ENCODE measurements at regions not wholly inside any gene's neighbourhood (a gene's known extent, or its start where the extent isn't known, plus 50 kb on each side); places are given as distances from the start of the nearest gene placed in this dataset.
"Not testable (repeated sequence)": the region's sequence is repeated elsewhere in the genome, so short reads cannot be mapped to it uniquely, and the experiment has no call there.

DNA sequence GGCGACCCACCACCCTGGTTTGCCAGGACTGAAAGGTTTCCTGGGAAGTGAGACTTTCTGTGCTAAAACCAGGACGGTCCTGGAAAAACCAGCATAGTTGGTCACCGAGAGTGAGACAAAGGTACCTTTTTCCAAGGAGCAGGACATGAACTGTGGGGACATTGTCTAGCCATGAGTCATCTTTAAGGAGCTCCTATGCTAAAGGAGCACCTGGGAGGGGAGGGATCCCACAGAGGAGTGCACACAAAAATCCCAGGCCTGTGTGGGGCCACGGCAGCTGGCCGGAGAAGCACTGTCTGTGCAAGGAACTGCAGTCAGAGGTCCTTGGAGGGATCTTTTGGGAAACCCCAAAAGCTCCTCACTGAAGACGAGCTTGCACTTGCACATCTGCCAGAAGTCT lies 109.1 kb upstream of the PLEKHG1 start:
- H3K4me3 ChIP-seq (replicated peaks in 1 of 2; ENCODE audit: low read depth in 2 of 2, low read length in 2 of 2), result no peak overlapping the region
- TF ChIP-seq, protein P1, sequence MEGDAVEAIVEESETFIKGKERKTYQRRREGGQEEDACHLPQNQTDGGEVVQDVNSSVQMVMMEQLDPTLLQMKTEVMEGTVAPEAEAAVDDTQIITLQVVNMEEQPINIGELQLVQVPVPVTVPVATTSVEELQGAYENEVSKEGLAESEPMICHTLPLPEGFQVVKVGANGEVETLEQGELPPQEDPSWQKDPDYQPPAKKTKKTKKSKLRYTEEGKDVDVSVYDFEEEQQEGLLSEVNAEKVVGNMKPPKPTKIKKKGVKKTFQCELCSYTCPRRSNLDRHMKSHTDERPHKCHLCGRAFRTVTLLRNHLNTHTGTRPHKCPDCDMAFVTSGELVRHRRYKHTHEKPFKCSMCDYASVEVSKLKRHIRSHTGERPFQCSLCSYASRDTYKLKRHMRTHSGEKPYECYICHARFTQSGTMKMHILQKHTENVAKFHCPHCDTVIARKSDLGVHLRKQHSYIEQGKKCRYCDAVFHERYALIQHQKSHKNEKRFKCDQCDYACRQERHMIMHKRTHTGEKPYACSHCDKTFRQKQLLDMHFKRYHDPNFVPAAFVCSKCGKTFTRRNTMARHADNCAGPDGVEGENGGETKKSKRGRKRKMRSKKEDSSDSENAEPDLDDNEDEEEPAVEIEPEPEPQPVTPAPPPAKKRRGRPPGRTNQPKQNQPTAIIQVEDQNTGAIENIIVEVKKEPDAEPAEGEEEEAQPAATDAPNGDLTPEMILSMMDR (IDR thresholded peaks at IDR 0.05; ENCODE audit: low read depth, low read length), result no peak
- DNase-seq (ENCODE audit: low read depth in 2 of 2), result no peak

DNA sequence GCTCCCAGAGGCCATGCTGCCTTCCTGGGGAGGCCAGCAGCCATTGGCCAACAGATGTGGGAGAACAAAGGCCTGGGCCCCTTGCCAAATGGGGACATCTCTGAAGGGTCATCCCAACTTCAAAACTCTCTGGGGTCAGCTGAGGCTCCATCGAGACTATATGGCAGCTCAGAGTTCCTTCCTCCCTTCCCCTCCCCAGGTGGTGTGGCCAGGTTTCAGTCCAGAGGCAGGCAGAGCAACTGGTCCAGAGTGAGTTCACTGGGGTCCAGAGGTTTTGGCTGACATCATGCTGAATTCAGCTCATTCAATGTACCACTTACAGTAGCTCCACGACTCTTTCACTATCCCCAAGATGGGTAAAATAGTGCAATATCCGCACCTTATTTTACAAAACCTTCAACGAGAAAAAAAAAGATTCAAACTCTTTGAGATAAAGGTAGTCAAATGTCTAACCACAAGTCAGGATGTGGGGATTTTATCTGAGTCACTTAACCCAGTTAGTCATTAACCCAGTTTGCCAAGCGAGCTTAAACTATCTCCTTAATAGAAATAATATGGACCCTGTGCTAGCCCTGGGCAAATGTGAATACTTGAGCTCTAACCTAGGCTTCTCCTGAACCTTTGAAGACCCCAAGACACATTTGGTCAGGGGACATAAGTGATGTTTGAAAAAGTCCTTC lies 108.4 kb upstream of the PLEKHG1 start:
- peak; percentile 26 to 60 for DNase-seq (ENCODE audit: low read depth in 2 of 2)
- TF ChIP-seq, protein P1 (IDR thresholded peaks at IDR 0.05; ENCODE audit: low read depth, low read length), result no peak
- no peak overlapping the region for H3K4me3 ChIP-seq (replicated peaks in 1 of 2; ENCODE audit: low read depth in 2 of 2, low read length in 2 of 2)

DNA sequence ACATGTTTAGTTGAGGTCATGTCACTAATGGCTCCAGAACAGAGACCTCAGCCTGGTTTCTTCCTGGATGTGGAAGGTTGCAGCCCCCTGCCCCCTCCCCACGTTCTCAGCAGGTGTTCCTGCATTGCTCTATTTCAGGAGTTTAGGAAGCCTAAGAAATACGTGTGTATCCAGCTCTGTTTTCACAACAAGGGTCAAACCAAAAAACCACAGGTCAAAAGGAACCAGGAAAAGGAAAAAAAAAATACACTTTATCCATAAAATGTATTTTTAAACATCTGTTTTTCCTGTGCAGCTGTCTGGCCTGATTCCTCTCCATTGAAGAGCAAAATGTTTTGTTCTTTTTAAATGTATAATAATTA lies 107.9 kb upstream of the PLEKHG1 start:
- TF ChIP-seq, protein P1 (IDR thresholded peaks at IDR 0.05; ENCODE audit: low read depth, low read length), result no peak
- no peak for DNase-seq (ENCODE audit: low read depth in 2 of 2)
- no peak overlapping the region for H3K4me3 ChIP-seq (replicated peaks in 1 of 2; ENCODE audit: low read depth in 2 of 2, low read length in 2 of 2)

DNA sequence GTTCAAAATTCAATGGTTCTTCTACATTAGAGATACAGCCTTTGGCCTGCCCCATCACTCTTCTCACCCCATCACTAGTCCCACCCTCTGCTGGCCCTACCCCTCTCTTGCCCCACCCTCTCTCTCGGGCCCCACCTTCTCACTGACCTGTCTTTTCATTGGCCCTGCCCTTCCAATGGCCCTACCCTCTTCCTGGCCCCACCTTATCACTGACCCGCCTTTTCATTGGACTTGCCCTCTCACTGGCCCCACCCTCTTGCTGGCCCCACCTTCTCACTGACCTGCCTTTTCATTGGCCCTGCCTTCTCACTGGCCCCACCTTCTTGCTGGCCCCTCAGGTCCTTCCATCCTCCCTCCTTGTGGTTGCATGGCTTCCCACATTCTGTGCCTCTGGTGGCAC lies 107.2 kb upstream of the PLEKHG1 start:
- DNase-seq (ENCODE audit: low read depth in 2 of 2), result peak; percentile 5 to 7
- no peak overlapping the region for H3K4me3 ChIP-seq (replicated peaks in 1 of 2; ENCODE audit: low read depth in 2 of 2, low read length in 2 of 2)
- TF ChIP-seq, protein P1 (IDR thresholded peaks at IDR 0.05; ENCODE audit: low read depth, low read length), result no peak

DNA sequence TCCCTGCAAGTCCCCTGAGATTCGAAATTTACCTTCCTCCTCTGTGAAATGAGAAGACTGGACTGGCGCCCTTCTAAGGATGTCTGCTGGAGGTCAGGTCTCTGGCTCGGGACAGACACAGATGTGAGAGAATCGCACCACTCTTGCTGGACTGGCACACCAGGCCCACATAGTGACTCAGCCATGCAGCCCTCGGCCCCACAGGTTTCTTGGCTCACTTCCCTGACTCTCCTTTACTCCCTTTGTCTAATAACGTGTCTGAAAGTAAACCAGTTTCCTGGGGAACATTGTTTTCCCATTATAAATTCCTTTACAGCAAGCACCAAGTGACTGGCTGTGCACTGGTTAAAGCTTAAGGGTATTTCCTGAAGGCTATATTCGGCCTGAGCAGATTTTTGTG lies 106.7 kb upstream of the PLEKHG1 start:
- H3K4me3 ChIP-seq (replicated peaks in 1 of 2; ENCODE audit: low read depth in 2 of 2, low read length in 2 of 2), result no peak overlapping the region
- peak; percentile 49 to 67 for DNase-seq (ENCODE audit: low read depth in 2 of 2)
- TF ChIP-seq, protein P1 (IDR thresholded peaks at IDR 0.05; ENCODE audit: low read depth, low read length), result no peak

DNA sequence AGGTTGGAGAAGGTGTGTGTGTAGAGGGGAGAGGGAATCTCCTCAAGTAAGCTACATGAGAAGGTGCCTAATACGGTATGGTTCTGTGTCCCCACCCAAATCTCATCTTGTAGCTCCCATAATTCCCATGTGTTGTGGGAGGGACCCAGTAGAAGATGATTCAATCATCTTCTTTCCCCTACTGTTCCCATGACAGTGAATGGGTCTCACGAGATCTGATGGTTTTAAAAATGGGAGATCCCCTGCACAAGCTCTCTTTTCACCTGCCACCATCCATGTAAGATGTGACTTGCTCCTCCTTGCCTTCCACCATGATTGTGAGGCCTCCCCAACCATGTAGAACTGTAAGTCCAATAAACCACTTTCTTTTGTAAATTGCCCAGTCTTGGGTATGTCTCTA lies 106.1 kb upstream of the PLEKHG1 start:
- H3K4me3 ChIP-seq (replicated peaks in 1 of 2; ENCODE audit: low read depth in 2 of 2, low read length in 2 of 2), result not testable (repeated sequence)

DNA sequence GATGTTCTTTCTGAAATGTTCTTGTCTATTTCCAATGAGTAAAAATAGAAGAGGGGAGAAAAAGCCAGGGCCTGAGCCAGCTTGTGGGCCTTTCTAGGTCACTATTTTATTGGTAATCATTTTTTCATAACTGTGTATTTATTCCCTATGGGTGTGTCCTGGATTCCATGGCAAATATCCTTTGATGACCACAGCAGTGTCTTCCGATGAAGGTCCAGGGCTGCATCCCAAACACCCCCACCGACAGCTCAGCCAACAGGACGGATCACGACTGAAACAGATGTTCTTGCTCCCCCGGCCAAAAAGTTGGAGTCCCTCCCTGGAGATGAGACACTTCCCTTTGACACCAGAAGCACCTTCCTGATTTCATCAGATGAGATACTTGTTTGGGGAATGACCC lies 105.4 kb upstream of the PLEKHG1 start:
- H3K4me3 ChIP-seq (replicated peaks in 1 of 2; ENCODE audit: low read depth in 2 of 2, low read length in 2 of 2), result no peak overlapping the region
- no peak for DNase-seq (ENCODE audit: low read depth in 2 of 2)
- TF ChIP-seq, protein P1 (IDR thresholded peaks at IDR 0.05; ENCODE audit: low read depth, low read length), result no peak

More for the DNA sequence above, 106.1 kb upstream of the PLEKHG1 start:
- not testable (repeated sequence) for DNase-seq (ENCODE audit: low read depth in 2 of 2)
